Mesendoderm (in vitro differentiated cells): ENCODE measurements at regions not wholly inside any gene's neighbourhood (a gene's known extent, or its start where the extent isn't known, plus 50 kb on each side); places are given as distances from the start of the nearest gene placed in this dataset.
"Not testable (repeated sequence)": the region's sequence is repeated elsewhere in the genome, so short reads cannot be mapped to it uniquely, and the experiment has no call there.

Experiments
- DNase-seq: peaks from one replicate; pipeline ENCODE4 v3.0.0; 2013
- H2AK5ac ChIP-seq: 2 replicates; pipeline ENCODE4 v1.6.1; 2013; ENCODE audit warnings: low read length, inconsistent platforms
- H2BK120ac ChIP-seq: 2 replicates; pipeline ENCODE4 v1.6.1; 2013; ENCODE audit warnings: low read depth, mild to moderate bottlenecking, low read length, moderate library complexity, mixed read lengths
- H2BK15ac ChIP-seq: replicated peaks from 2 replicates; pipeline ENCODE4 v1.6.1; 2013; ENCODE audit warnings: low read depth, mild to moderate bottlenecking, moderate library complexity
- H2BK5ac ChIP-seq: 2 replicates; pipeline ENCODE4 v1.6.1; 2013; ENCODE audit warnings: low read length, inconsistent platforms
- H3K18ac ChIP-seq: 2 replicates; pipeline ENCODE4 v1.6.1; 2013; ENCODE audit warnings: mild to moderate bottlenecking, low read length, mixed read lengths
- H3K23ac ChIP-seq: one replicate; pipeline ENCODE4 v1.6.1; 2013; ENCODE audit warnings: low read length
- H3K27ac ChIP-seq: 2 replicates; pipeline ENCODE4 v1.5.1; 2013; ENCODE audit warnings: low read depth, mild to moderate bottlenecking, inconsistent platforms, low read length, moderate library complexity
- H3K27me3 ChIP-seq: 2 replicates; pipeline ENCODE4 v1.6.1; 2013; ENCODE audit warnings: low read length, control low read depth, mild to moderate bottlenecking, inconsistent platforms; ENCODE audit not compliant: insufficient read depth, poor library complexity
- H3K36me3 ChIP-seq: 2 replicates; pipeline ENCODE4 v1.6.1; 2013; ENCODE audit warnings: low read length, inconsistent platforms; ENCODE audit not compliant: control insufficient read depth, insufficient read depth
- H3K4ac ChIP-seq: one replicate; pipeline ENCODE4 v1.6.1; 2013; ENCODE audit warnings: low read depth, mild to moderate bottlenecking, low read length, moderate library complexity
- H3K4me1 ChIP-seq: 2 replicates; pipeline ENCODE4 v1.6.1; 2013; ENCODE audit warnings: low read depth, low read length, inconsistent platforms; ENCODE audit not compliant: control insufficient read depth
- H3K4me2 ChIP-seq: 2 replicates; pipeline ENCODE4 v1.6.1; 2013; ENCODE audit warnings: low read length
- H3K4me3 ChIP-seq: 2 replicates; pipeline ENCODE4 v1.5.1; 2013; ENCODE audit warnings: mild to moderate bottlenecking, low read length
- H3K56ac ChIP-seq: one replicate; pipeline ENCODE4 v1.6.1; 2013; ENCODE audit warnings: low read length
- H3K79me1 ChIP-seq: 2 replicates; pipeline ENCODE4 v1.6.1; 2013; ENCODE audit warnings: low read length, inconsistent platforms
- H3K79me2 ChIP-seq: 2 replicates; pipeline ENCODE4 v1.6.1; 2013; ENCODE audit warnings: mild to moderate bottlenecking, low read length; ENCODE audit not compliant: control insufficient read depth, insufficient read depth
- H3K9ac ChIP-seq: 2 replicates; pipeline ENCODE4 v1.6.1; 2013; ENCODE audit warnings: low read length, inconsistent platforms
- H4K5ac ChIP-seq: one replicate; pipeline ENCODE4 v1.6.1; 2013; ENCODE audit warnings: low read length
- H4K8ac ChIP-seq: one replicate; pipeline ENCODE4 v1.6.1; 2013; ENCODE audit warnings: low read depth, mild to moderate bottlenecking, control low read depth, low read length, moderate library complexity
- WGBS: extraction: QIAGEN DNeasy Blood & Tissue Kit; methylation state at CpG from one replicate; pipeline ENCODE4 v1.1.7; 2013; ENCODE audit warnings: low lambda C conversion rate, missing lambda C conversion rate; ENCODE audit not compliant: insufficient coverage; ENCODE audit errors: extremely low coverage; 5-methylcytosine and 5-hydroxymethylcytosine counted together

DNA sequence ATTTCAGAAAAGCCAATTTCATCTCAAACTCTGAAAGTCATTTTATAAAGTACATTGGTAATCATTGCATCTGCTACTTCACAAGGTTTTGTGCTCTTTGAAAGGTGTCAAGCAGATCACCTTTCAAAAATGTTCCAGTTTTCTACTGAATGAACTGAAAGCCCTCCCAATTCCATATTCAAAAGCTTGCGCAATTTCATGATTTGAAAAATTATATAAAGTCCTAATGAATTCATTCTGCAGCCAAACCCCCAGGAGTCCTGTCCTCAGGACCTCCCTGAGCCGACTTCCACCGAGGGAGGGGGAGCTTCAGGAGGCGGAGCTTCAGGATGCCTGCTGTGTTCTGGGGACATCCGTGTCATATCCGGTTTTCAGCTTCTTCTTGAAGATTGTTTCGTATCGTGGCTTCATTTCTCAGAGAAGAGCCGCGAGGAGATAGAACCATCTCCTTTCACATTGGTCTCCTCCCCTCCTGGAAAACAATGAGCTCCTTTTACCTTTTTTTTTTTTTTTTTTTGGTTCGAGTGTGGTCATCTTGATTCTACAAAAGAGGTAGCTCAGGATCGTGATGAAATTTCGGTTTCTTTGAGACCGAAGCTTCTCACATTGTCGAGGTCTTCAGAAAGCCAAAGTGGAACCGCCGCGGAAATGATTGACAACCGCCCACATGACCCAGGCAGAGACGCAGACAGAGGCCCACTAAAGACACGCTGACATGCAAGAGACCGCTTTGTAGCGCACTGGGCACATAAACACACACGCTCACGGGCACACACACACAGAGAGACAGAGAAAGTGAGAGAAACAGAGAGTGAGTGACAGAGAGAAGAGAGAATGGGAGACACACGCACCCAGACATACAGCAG is 553.8 kb upstream of the ZNF337 start:
- H3K4me2 ChIP-seq, H3K4ac ChIP-seq, DNase-seq, H3K56ac ChIP-seq, H3K4me3 ChIP-seq, H2BK15ac ChIP-seq, H4K5ac ChIP-seq, H3K4me1 ChIP-seq, H3K27me3 ChIP-seq, H2BK5ac ChIP-seq, H2BK120ac ChIP-seq, H3K18ac ChIP-seq, H3K36me3 ChIP-seq, H3K23ac ChIP-seq, H3K79me2 ChIP-seq, H2AK5ac ChIP-seq, H3K79me1 ChIP-seq, H4K8ac ChIP-seq, H3K27ac ChIP-seq, H3K9ac ChIP-seq: not testable (repeated sequence)
- WGBS = no CpG with 5 or more reads among the region's 26 CpGs

DNA sequence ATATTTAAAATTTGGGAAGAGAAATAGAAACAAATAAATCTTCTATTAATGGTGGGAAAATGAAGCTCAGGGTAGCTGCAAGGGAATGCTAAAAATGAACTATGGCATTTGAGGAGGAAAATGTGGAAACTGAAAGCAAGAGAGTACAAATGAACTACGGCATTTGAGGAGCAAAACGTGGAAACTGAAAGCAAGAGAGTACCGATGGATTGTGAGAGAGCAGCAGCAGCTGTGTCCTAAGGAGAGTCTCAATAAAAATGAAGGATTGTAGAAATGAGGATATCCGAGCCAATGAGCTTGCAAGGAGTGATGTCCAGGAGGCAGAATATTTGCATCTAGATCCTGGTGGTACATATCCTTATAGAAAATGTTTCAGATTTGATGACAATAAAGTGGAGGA is 547.1 kb upstream of the ZNF337 start:
- Histone ChIP-seq H3K27ac (no peak overlapping the region), H3K18ac (no peak overlapping the region), H3K4ac (no peak overlapping the region), H3K23ac (no peak overlapping the region), H3K56ac (no peak overlapping the region), H2BK5ac (no peak overlapping the region), H3K4me1 (no peaks in the 10 kb centered on the region), H2BK15ac (no peak overlapping the region), H2BK120ac (no peak overlapping the region), H3K79me1 (no peaks in the 10 kb centered on the region), H3K4me3 (no peak overlapping the region), H2AK5ac (no peak overlapping the region), H3K4me2 (no peak overlapping the region), H4K8ac (no peak overlapping the region), H4K5ac (no peak overlapping the region), H3K27me3 (no peaks in the 10 kb centered on the region), H3K79me2 (no peaks in the 10 kb centered on the region), H3K9ac (no peak overlapping the region), H3K36me3 (no peaks in the 10 kb centered on the region)
- DNase-seq = no peak
- no CpG with 5 or more reads among the region's 4 CpGs for WGBS

DNA sequence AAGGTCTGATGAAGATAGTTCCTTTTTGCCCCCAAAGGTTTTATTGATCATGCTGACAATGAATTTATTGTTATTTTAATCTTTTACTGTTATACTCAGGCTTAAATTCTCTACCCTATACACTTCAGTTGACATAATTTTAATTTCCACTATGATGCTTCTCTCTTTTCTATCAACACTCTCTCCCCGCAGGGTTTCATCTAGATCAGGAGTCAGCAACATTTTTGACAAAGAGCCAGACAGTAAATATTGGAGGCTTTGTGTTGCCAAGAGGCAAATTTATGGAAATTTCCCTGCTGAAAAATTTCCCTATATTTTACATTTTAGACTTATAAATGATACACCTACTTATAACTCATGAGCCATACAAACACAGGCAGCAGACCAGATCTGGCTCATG is 524.0 kb upstream of the ZNF337 start:
- not testable (repeated sequence) for H3K4me3 ChIP-seq, H3K9ac ChIP-seq, DNase-seq, H3K79me1 ChIP-seq, H4K5ac ChIP-seq, H3K27ac ChIP-seq, H3K4me1 ChIP-seq, H2BK15ac ChIP-seq, H3K23ac ChIP-seq, H3K27me3 ChIP-seq, H2BK5ac ChIP-seq, H3K56ac ChIP-seq, H3K36me3 ChIP-seq, H3K18ac ChIP-seq, H3K4me2 ChIP-seq, H2AK5ac ChIP-seq, H2BK120ac ChIP-seq, H4K8ac ChIP-seq, H3K79me2 ChIP-seq, H3K4ac ChIP-seq
- WGBS = no CpG with 5 or more reads among the region's 1 CpG

- not testable (repeated sequence) for H3K4me3 ChIP-seq, H3K27me3 ChIP-seq, H3K18ac ChIP-seq, H3K36me3 ChIP-seq, H2BK15ac ChIP-seq, H3K9ac ChIP-seq, H3K4me1 ChIP-seq, H3K79me2 ChIP-seq, H4K5ac ChIP-seq, H2AK5ac ChIP-seq, H2BK120ac ChIP-seq, H3K23ac ChIP-seq, H4K8ac ChIP-seq, H3K27ac ChIP-seq, H3K56ac ChIP-seq, H2BK5ac ChIP-seq, H3K79me1 ChIP-seq, DNase-seq, H3K4ac ChIP-seq, H3K4me2 ChIP-seq
- no CpG with 5 or more reads among the region's 3 CpGs for WGBS
These were observed 522.9 kb upstream of the ZNF337 start for GRCh38 chr20:26219546-26219945.

DNA sequence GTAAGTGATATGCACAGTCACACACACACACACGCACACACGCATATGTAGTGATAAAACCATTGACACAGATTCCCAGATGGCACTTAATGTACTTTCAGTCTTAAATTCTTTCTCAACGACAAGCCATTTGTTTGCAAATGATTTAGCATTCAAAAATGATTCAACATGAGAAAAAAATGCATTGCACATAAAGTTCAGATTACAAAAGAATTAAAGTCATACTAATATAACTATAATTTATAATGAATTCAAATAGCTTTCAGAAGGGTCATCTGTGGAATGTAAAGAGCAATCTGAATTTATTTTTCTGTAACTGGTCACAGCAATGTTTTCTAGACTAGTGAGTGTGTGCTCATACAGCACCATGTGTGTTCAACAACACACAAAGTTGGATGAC is 521.6 kb upstream of the ZNF337 start:
- Histone ChIP-seq H3K27me3 (no peaks in the 10 kb centered on the region), H3K79me1 (no peaks in the 10 kb centered on the region), H3K4me2 (no peak overlapping the region), H3K4me3 (no peak overlapping the region), H3K79me2 (no peaks in the 10 kb centered on the region), H3K27ac (no peak overlapping the region), H2BK15ac (no peak overlapping the region), H2BK120ac (no peak overlapping the region), H4K5ac (no peak overlapping the region), H3K18ac (no peak overlapping the region), H3K4ac (no peak overlapping the region), H3K4me1 (no peaks in the 10 kb centered on the region), H4K8ac (no peak overlapping the region), H3K9ac (no peak overlapping the region), H3K23ac (no peak overlapping the region), H3K36me3 (no peaks in the 10 kb centered on the region), H3K56ac (no peak overlapping the region), H2BK5ac (no peak overlapping the region), H2AK5ac (no peak overlapping the region)
- no CpG with 5 or more reads among the region's 3 CpGs for WGBS
- DNase-seq = no peak

GRCh38 chr20:26216025-26216424 is 519.4 kb upstream of the ZNF337 start:
- no peak overlapping the region for H2BK15ac ChIP-seq
- H3K79me2 ChIP-seq = no peaks in the 10 kb centered on the region
- H3K4me3 ChIP-seq = no peak overlapping the region
- no peaks in the 10 kb centered on the region for H3K79me1 ChIP-seq
- DNase-seq = no peak
- H3K27ac ChIP-seq = no peak overlapping the region
- no peak overlapping the region for H3K18ac ChIP-seq
- no peak overlapping the region for H4K8ac ChIP-seq
- no peak overlapping the region for H2BK120ac ChIP-seq
- WGBS = no CpG with 5 or more reads among the region's 1 CpG
- H4K5ac ChIP-seq = no peak overlapping the region
- no peak overlapping the region for H2BK5ac ChIP-seq
- H3K9ac ChIP-seq = no peak overlapping the region
- H3K27me3 ChIP-seq = no peaks in the 10 kb centered on the region
- H3K56ac ChIP-seq = no peak overlapping the region
- no peak overlapping the region for H3K23ac ChIP-seq
- no peak overlapping the region for H3K4ac ChIP-seq
- no peak overlapping the region for H3K4me2 ChIP-seq
- H3K36me3 ChIP-seq = no peaks in the 10 kb centered on the region
- H2AK5ac ChIP-seq = no peak overlapping the region
- no peaks in the 10 kb centered on the region for H3K4me1 ChIP-seq
